Upper lobe of left lung (tissue), 4 donors: ENCODE measurements at regions not wholly inside any gene's neighbourhood (a gene's known extent, or its start where the extent isn't known, plus 50 kb on each side); places are given as distances from the start of the nearest gene placed in this dataset.

Experiments
- EP300 ChIP-seq, 4 donors: sonication (generic); formaldehyde crosslinking; IDR thresholded peaks; one replicate each; pipeline ENCODE4 v1.5.1; 2017; ENCODE audit warnings: antibody characterized with exemption in 4 of 4, control low read depth in 2 of 4
- POLR2A ChIP-seq, 4 donors: fragments of 450-650 bp; IDR thresholded peaks; one replicate each; pipeline ENCODE4 v1.5.1; 2016 to 2017; ENCODE audit warnings: antibody characterized with exemption in 4 of 4, mild to moderate bottlenecking in 2 of 4
- TF ChIP-seq, protein P1 (sequence below), 6 experiments: fragments of 450-650 bp in 4 of 6; fragments of 200-600 bp in 2 of 6; sonication (generic) in 2 of 6; IDR thresholded peaks; one replicate each; pipeline ENCODE4 v1.5.1; 2016 to 2019; ENCODE audit warnings: antibody characterized with exemption in 6 of 6

DNA sequence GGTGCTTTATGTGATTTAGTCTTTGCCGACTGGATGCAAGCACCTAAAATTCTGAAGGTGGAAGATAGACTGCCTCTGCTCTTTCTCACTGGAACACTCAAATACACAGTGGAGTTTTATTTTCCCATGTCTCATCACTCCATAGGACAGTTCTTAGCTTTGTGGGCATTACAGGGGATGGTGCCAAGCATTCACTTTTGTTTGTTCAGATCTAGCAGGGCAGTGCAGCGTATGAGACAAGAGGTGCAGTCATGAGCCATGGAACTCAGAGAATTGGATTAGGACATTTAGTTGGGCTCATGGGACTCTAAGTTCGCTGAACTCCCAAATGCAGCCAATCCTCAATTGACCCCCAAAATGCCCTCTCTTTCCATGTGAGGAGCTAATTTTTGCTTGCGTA lies 1136.9 kb upstream of the PRKX start:
- TF ChIP-seq, protein P1, sequence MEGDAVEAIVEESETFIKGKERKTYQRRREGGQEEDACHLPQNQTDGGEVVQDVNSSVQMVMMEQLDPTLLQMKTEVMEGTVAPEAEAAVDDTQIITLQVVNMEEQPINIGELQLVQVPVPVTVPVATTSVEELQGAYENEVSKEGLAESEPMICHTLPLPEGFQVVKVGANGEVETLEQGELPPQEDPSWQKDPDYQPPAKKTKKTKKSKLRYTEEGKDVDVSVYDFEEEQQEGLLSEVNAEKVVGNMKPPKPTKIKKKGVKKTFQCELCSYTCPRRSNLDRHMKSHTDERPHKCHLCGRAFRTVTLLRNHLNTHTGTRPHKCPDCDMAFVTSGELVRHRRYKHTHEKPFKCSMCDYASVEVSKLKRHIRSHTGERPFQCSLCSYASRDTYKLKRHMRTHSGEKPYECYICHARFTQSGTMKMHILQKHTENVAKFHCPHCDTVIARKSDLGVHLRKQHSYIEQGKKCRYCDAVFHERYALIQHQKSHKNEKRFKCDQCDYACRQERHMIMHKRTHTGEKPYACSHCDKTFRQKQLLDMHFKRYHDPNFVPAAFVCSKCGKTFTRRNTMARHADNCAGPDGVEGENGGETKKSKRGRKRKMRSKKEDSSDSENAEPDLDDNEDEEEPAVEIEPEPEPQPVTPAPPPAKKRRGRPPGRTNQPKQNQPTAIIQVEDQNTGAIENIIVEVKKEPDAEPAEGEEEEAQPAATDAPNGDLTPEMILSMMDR (IDR thresholded peaks at IDR 0.05): no peak
- TF ChIP-seq EP300 (IDR thresholded peaks at IDR 0.05) (no peak), POLR2A (IDR thresholded peaks at IDR 0.05) (no peak)
